ENCODE measurements at regions not wholly inside any gene's neighbourhood (a gene's known extent, or its start where the extent isn't known, plus 50 kb on each side); places are given as distances from the start of the nearest gene placed in this dataset.

DNA sequence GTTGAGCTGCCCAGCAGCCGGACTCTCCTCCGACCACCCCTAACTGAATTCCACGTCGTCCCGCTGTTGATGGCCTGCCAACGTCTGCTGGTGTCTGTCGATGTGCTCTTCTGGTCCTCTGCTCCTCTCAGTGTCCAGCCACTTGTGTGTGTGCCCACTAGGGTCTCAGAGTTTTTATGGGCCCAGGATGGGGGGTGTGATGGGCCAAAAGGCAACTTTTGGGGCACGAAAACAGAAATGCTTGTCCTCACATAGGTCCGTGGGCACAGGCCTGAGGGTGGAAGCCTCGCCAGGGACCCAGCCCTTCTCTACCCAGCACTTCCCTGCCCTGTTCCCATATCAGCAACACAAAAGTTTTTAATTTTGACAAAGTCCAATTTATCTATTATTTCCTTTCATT lies 85.7 kb upstream of the RUFY1 start:
- 85% methylated on average over 10 of the region's 10 CpGs for WGBS
- Histone ChIP-seq H3K9me3 (ENCODE audit: control insufficient read depth in 4 of 4, low read length in 3 of 4) (no peaks in the 10 kb centered on the region), H3K27me3 (ENCODE audit: control insufficient read depth in 4 of 4, insufficient read depth in 4 of 4, low read length in 3 of 4) (no peaks in the 10 kb centered on the region), H3K4me1 (ENCODE audit: control insufficient read depth in 4 of 4, insufficient read depth in 4 of 4, low read length in 3 of 4) (no peaks in the 10 kb centered on the region), H3K4me3 (ENCODE audit: low read depth in 1 of 3, low read length in 3 of 3) (no peak overlapping the region), H3K9ac (ENCODE audit: low read depth in 1 of 2, low read length in 2 of 2) (no peak overlapping the region), H3K27ac (ENCODE audit: low read depth in 1 of 2, low read length in 2 of 2) (no peak overlapping the region), H3K36me3 (ENCODE audit: control insufficient read depth in 4 of 4, insufficient read depth in 3 of 4, low read depth in 1 of 4, low read length in 3 of 4) (no peaks in the 10 kb centered on the region)
- no peak for TF ChIP-seq TAF1 (conservative IDR thresholded peaks at IDR 0.05)
- TF ChIP-seq ZBTB33 (IDR thresholded peaks at IDR 0.05): no peak
- no peak for TF ChIP-seq HNF4G (IDR thresholded peaks at IDR 0.05)
- no peak for TF ChIP-seq RAD21 (IDR thresholded peaks at IDR 0.05)
- no peak for TF ChIP-seq FOXA1 (IDR thresholded peaks at IDR 0.05)
- TF ChIP-seq JUND (IDR thresholded peaks at IDR 0.05): no peak
- TF ChIP-seq NR2F2 (IDR thresholded peaks at IDR 0.05): no peak
- TF ChIP-seq, protein P1, sequence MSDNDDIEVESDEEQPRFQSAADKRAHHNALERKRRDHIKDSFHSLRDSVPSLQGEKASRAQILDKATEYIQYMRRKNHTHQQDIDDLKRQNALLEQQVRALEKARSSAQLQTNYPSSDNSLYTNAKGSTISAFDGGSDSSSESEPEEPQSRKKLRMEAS (IDR thresholded peaks at IDR 0.05): no peak
- TF ChIP-seq, protein P2, sequence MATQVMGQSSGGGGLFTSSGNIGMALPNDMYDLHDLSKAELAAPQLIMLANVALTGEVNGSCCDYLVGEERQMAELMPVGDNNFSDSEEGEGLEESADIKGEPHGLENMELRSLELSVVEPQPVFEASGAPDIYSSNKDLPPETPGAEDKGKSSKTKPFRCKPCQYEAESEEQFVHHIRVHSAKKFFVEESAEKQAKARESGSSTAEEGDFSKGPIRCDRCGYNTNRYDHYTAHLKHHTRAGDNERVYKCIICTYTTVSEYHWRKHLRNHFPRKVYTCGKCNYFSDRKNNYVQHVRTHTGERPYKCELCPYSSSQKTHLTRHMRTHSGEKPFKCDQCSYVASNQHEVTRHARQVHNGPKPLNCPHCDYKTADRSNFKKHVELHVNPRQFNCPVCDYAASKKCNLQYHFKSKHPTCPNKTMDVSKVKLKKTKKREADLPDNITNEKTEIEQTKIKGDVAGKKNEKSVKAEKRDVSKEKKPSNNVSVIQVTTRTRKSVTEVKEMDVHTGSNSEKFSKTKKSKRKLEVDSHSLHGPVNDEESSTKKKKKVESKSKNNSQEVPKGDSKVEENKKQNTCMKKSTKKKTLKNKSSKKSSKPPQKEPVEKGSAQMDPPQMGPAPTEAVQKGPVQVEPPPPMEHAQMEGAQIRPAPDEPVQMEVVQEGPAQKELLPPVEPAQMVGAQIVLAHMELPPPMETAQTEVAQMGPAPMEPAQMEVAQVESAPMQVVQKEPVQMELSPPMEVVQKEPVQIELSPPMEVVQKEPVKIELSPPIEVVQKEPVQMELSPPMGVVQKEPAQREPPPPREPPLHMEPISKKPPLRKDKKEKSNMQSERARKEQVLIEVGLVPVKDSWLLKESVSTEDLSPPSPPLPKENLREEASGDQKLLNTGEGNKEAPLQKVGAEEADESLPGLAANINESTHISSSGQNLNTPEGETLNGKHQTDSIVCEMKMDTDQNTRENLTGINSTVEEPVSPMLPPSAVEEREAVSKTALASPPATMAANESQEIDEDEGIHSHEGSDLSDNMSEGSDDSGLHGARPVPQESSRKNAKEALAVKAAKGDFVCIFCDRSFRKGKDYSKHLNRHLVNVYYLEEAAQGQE (IDR thresholded peaks at IDR 0.05): no peak
- no peak for TF ChIP-seq EGR1 (IDR thresholded peaks at IDR 0.05; ENCODE audit: low read depth in 2 of 2)
- no peak for TF ChIP-seq GABPA (IDR thresholded peaks at IDR 0.05 in 1 of 2, conservative IDR thresholded peaks at IDR 0.05 in 1 of 2)
- no peak for TF ChIP-seq YY1 (IDR thresholded peaks at IDR 0.05)
- TF ChIP-seq RXRA (IDR thresholded peaks at IDR 0.05): no peak
- TF ChIP-seq, protein P3, sequence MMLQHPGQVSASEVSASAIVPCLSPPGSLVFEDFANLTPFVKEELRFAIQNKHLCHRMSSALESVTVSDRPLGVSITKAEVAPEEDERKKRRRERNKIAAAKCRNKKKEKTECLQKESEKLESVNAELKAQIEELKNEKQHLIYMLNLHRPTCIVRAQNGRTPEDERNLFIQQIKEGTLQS (IDR thresholded peaks at IDR 0.05): no peak
- TF ChIP-seq SP1 (IDR thresholded peaks at IDR 0.05): no peak
- no peak for TF ChIP-seq HNF4A (conservative IDR thresholded peaks at IDR 0.05)
- TF ChIP-seq, protein P4, sequence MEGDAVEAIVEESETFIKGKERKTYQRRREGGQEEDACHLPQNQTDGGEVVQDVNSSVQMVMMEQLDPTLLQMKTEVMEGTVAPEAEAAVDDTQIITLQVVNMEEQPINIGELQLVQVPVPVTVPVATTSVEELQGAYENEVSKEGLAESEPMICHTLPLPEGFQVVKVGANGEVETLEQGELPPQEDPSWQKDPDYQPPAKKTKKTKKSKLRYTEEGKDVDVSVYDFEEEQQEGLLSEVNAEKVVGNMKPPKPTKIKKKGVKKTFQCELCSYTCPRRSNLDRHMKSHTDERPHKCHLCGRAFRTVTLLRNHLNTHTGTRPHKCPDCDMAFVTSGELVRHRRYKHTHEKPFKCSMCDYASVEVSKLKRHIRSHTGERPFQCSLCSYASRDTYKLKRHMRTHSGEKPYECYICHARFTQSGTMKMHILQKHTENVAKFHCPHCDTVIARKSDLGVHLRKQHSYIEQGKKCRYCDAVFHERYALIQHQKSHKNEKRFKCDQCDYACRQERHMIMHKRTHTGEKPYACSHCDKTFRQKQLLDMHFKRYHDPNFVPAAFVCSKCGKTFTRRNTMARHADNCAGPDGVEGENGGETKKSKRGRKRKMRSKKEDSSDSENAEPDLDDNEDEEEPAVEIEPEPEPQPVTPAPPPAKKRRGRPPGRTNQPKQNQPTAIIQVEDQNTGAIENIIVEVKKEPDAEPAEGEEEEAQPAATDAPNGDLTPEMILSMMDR (IDR thresholded peaks at IDR 0.05; ENCODE audit: low read depth, low read length, missing input control): no peak
- TF ChIP-seq FOXA2 (IDR thresholded peaks at IDR 0.05): no peak
- DNase-seq (ENCODE audit: low spot score): no peak

Measured in liver (tissue), 8 donors.